ENCODE measurements at regions not wholly inside any gene's neighbourhood (a gene's known extent, or its start where the extent isn't known, plus 50 kb on each side); places are given as distances from the start of the nearest gene placed in this dataset.

DNA sequence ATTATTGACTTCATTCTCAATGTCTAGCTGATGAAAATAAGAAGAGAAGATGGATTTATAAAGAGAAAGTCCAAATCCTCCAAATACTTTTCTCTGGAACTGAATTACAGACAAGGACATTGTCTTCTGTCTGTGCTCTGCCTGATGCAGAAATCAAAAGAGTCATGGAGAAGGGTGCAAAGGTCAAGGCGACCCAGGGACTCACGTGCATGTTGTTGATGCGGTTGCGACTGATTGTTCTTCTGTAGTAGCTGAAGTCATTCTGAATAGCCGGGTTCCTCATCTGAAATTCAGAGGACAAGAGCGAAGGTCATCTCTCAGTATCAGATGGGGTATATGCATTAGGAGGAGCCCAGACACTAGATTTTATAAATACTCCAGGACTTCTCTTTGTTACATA is 104.4 kb downstream of the CYRIA start:
- H3K9ac ChIP-seq (ENCODE audit: low read depth in 1 of 2, low read length in 2 of 2) = no peak overlapping the region
- TF ChIP-seq, protein P1, sequence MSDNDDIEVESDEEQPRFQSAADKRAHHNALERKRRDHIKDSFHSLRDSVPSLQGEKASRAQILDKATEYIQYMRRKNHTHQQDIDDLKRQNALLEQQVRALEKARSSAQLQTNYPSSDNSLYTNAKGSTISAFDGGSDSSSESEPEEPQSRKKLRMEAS (IDR thresholded peaks at IDR 0.05) = no peak
- TF ChIP-seq, protein P2, sequence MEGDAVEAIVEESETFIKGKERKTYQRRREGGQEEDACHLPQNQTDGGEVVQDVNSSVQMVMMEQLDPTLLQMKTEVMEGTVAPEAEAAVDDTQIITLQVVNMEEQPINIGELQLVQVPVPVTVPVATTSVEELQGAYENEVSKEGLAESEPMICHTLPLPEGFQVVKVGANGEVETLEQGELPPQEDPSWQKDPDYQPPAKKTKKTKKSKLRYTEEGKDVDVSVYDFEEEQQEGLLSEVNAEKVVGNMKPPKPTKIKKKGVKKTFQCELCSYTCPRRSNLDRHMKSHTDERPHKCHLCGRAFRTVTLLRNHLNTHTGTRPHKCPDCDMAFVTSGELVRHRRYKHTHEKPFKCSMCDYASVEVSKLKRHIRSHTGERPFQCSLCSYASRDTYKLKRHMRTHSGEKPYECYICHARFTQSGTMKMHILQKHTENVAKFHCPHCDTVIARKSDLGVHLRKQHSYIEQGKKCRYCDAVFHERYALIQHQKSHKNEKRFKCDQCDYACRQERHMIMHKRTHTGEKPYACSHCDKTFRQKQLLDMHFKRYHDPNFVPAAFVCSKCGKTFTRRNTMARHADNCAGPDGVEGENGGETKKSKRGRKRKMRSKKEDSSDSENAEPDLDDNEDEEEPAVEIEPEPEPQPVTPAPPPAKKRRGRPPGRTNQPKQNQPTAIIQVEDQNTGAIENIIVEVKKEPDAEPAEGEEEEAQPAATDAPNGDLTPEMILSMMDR (IDR thresholded peaks at IDR 0.05; ENCODE audit: low read depth, low read length, missing input control) = no peak
- TF ChIP-seq RXRA (IDR thresholded peaks at IDR 0.05) = no peak
- no peak for TF ChIP-seq TAF1 (conservative IDR thresholded peaks at IDR 0.05)
- no peak for TF ChIP-seq RAD21 (IDR thresholded peaks at IDR 0.05)
- TF ChIP-seq NR2F2 (IDR thresholded peaks at IDR 0.05) = no peak
- TF ChIP-seq, protein P3, sequence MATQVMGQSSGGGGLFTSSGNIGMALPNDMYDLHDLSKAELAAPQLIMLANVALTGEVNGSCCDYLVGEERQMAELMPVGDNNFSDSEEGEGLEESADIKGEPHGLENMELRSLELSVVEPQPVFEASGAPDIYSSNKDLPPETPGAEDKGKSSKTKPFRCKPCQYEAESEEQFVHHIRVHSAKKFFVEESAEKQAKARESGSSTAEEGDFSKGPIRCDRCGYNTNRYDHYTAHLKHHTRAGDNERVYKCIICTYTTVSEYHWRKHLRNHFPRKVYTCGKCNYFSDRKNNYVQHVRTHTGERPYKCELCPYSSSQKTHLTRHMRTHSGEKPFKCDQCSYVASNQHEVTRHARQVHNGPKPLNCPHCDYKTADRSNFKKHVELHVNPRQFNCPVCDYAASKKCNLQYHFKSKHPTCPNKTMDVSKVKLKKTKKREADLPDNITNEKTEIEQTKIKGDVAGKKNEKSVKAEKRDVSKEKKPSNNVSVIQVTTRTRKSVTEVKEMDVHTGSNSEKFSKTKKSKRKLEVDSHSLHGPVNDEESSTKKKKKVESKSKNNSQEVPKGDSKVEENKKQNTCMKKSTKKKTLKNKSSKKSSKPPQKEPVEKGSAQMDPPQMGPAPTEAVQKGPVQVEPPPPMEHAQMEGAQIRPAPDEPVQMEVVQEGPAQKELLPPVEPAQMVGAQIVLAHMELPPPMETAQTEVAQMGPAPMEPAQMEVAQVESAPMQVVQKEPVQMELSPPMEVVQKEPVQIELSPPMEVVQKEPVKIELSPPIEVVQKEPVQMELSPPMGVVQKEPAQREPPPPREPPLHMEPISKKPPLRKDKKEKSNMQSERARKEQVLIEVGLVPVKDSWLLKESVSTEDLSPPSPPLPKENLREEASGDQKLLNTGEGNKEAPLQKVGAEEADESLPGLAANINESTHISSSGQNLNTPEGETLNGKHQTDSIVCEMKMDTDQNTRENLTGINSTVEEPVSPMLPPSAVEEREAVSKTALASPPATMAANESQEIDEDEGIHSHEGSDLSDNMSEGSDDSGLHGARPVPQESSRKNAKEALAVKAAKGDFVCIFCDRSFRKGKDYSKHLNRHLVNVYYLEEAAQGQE (IDR thresholded peaks at IDR 0.05) = no peak
- no peak for TF ChIP-seq HNF4G (IDR thresholded peaks at IDR 0.05)
- TF ChIP-seq FOXA2 (IDR thresholded peaks at IDR 0.05) = no peak
- TF ChIP-seq EGR1 (IDR thresholded peaks at IDR 0.05; ENCODE audit: low read depth in 2 of 2) = no peak
- TF ChIP-seq JUND (IDR thresholded peaks at IDR 0.05) = no peak
- TF ChIP-seq FOXA1 (IDR thresholded peaks at IDR 0.05) = no peak
- TF ChIP-seq YY1 (IDR thresholded peaks at IDR 0.05) = no peak
- H3K9me3 ChIP-seq (ENCODE audit: control insufficient read depth in 4 of 4, low read length in 3 of 4) = no peaks in the 10 kb centered on the region
- H3K36me3 ChIP-seq (ENCODE audit: control insufficient read depth in 4 of 4, insufficient read depth in 3 of 4, low read depth in 1 of 4, low read length in 3 of 4) = peaks cover 0 to 17% (median 13%) of the 10 kb centered on the region in 4 donors
- no peak for DNase-seq (ENCODE audit: low spot score)
- 65% methylated on average over 6 of the region's 6 CpGs for WGBS
- H3K27ac ChIP-seq (ENCODE audit: low read depth in 1 of 2, low read length in 2 of 2) = no peak overlapping the region
- no peaks in the 10 kb centered on the region for H3K27me3 ChIP-seq (ENCODE audit: control insufficient read depth in 4 of 4, insufficient read depth in 4 of 4, low read length in 3 of 4)
- no peak overlapping the region for H3K4me3 ChIP-seq (ENCODE audit: low read depth in 1 of 3, low read length in 3 of 3)
- no peaks in the 10 kb centered on the region for H3K4me1 ChIP-seq (ENCODE audit: control insufficient read depth in 4 of 4, insufficient read depth in 4 of 4, low read length in 3 of 4)

DNA sequence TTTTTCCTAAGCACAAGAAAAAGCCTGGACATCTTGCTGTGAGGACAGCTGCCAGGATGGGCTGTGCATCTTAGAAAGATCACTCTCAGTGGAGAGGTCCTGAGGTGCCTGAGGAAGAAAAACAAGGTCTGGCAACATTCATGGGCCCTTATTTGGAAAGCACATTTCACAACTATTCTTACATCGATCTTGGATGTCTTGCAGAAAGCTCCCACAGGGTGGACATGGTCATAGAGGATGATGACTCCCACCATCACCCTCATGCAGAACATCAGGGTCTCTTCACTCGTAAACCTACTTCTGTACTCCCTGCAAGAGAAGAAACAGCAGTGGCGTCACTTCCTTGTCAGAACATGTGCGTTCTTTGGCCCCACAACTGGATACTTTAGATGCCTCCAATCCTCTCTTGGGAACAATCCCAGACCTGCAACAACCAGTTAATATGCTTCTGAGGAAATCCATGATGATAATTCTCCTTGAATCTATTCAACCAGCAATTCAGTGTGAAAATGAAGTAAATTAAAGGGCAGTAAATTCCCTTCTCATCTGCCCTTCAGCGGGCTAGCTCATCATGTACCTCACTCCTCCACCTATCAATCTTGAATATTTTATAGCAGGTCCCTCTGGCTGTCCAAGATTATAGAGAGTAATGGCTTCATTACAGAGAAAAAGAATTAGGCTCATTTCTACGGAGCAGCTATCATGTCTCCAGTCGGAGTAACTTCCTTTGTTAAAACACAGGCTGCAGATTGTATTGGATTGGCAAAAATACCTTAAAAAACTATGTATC is 106.2 kb downstream of the CYRIA start:
- no peak for TF ChIP-seq RXRA (IDR thresholded peaks at IDR 0.05)
- TF ChIP-seq, protein P1 (IDR thresholded peaks at IDR 0.05) = no peak
- TF ChIP-seq HNF4A (conservative IDR thresholded peaks at IDR 0.05) = no peak
- no peak for TF ChIP-seq JUND (IDR thresholded peaks at IDR 0.05)
- TF ChIP-seq FOXA1 (IDR thresholded peaks at IDR 0.05) = no peak
- TF ChIP-seq GABPA (IDR thresholded peaks at IDR 0.05 in 1 of 2, conservative IDR thresholded peaks at IDR 0.05 in 1 of 2) = no peak
- no peak for TF ChIP-seq NR2F2 (IDR thresholded peaks at IDR 0.05)
- TF ChIP-seq SP1 (IDR thresholded peaks at IDR 0.05) = no peak
- TF ChIP-seq, protein P2 (IDR thresholded peaks at IDR 0.05; ENCODE audit: low read depth, low read length, missing input control) = no peak
- TF ChIP-seq, protein P3 (IDR thresholded peaks at IDR 0.05) = no peak
- TF ChIP-seq, protein P4, sequence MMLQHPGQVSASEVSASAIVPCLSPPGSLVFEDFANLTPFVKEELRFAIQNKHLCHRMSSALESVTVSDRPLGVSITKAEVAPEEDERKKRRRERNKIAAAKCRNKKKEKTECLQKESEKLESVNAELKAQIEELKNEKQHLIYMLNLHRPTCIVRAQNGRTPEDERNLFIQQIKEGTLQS (IDR thresholded peaks at IDR 0.05) = no peak
- TF ChIP-seq EGR1 (IDR thresholded peaks at IDR 0.05; ENCODE audit: low read depth in 2 of 2) = no peak
- TF ChIP-seq TAF1 (conservative IDR thresholded peaks at IDR 0.05) = no peak
- TF ChIP-seq HNF4G (IDR thresholded peaks at IDR 0.05) = no peak
- TF ChIP-seq FOXA2 (IDR thresholded peaks at IDR 0.05) = no peak
- no peak for TF ChIP-seq RAD21 (IDR thresholded peaks at IDR 0.05)
- Histone ChIP-seq H3K27ac (ENCODE audit: low read depth in 1 of 2, low read length in 2 of 2) (no peak overlapping the region), H3K27me3 (ENCODE audit: control insufficient read depth in 4 of 4, insufficient read depth in 4 of 4, low read length in 3 of 4) (no peaks in the 10 kb centered on the region), H3K9me3 (ENCODE audit: control insufficient read depth in 4 of 4, low read length in 3 of 4) (no peaks in the 10 kb centered on the region), H3K36me3 (ENCODE audit: control insufficient read depth in 4 of 4, insufficient read depth in 3 of 4, low read depth in 1 of 4, low read length in 3 of 4) (peaks cover 0 to 19% (median 16%) of the 10 kb centered on the region in 4 donors), H3K4me3 (ENCODE audit: low read depth in 1 of 3, low read length in 3 of 3) (no peak overlapping the region), H3K9ac (ENCODE audit: low read depth in 1 of 2, low read length in 2 of 2) (no peak overlapping the region), H3K4me1 (ENCODE audit: control insufficient read depth in 4 of 4, insufficient read depth in 4 of 4, low read length in 3 of 4) (no peaks in the 10 kb centered on the region)
- no peak for DNase-seq (ENCODE audit: low spot score)
- WGBS = 88% methylated on average over 7 of the region's 7 CpGs
